Adrenal gland (tissue), 5 donors: ENCODE measurements at regions not wholly inside any gene's neighbourhood (a gene's known extent, or its start where the extent isn't known, plus 50 kb on each side); places are given as distances from the start of the nearest gene placed in this dataset.

Source experiments
- POLR2A ChIP-seq, 2 donors: fragments of 450-650 bp; IDR thresholded peaks; one replicate each; pipeline ENCODE4 v1.6.1; 2017; ENCODE audit warnings: antibody characterized with exemption in 2 of 2, mild to moderate bottlenecking in 2 of 2, moderate library complexity in 1 of 2
- TF ChIP-seq, protein P1 (sequence below), 6 experiments: fragments of 450-650 bp in 4 of 6; fragments of 200-600 bp in 2 of 6; sonication (generic) in 1 of 6; IDR thresholded peaks; 1 replicate in 5 of 6; 2 replicates in 1 of 6; pipeline versions ENCODE4 v1.5.1 to v1.8.0; 2016 to 2021; ENCODE audit warnings: antibody characterized with exemption in 6 of 6, mild to moderate bottlenecking in 2 of 6, moderate library complexity in 1 of 6
- donor health status: DM: no; HTN: no; CAD: no.

DNA sequence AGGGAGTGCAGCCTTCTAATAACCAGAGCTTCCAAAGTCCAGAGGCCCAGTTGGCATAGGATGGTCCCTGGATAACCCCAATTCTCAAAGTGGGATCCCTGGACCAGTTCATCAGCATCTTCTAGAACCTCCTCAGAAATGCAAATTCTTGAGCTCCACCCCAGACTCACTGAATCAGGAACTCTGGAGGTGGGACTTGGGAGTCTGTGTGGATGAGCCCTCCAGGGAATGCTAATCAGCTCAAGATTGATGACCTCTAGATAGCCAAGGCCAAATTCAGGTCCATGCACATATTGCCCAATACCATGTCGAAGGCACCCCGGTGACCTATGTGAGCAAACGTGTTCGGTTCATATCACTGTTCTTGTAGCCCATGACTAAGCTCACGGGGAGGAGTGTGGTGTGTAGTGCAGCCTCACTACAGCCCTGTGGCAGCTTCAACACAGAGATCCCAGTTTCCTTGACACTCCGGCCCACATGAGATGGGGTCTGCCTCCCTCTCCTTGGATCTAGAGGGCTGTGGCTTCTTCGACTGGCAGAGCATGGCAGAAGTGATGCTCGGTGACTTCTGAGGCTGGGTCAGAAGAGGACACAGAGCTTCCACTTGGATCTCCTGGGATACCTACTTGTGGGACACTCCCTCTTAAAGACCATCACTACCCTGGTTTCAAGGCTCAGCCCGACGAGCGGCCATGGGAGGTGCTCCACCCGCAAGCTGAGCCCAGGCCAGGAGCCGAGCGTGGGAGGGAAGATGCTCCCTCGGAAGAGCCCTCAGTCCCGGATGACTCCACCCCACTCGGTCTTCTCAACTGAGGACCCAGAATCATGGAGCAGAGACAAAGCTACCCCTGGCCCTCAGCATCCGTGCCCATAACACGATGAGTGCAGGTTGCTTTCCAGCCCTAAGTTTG, 151.1 kb upstream of the CST7 start:
- TF ChIP-seq, protein P1, sequence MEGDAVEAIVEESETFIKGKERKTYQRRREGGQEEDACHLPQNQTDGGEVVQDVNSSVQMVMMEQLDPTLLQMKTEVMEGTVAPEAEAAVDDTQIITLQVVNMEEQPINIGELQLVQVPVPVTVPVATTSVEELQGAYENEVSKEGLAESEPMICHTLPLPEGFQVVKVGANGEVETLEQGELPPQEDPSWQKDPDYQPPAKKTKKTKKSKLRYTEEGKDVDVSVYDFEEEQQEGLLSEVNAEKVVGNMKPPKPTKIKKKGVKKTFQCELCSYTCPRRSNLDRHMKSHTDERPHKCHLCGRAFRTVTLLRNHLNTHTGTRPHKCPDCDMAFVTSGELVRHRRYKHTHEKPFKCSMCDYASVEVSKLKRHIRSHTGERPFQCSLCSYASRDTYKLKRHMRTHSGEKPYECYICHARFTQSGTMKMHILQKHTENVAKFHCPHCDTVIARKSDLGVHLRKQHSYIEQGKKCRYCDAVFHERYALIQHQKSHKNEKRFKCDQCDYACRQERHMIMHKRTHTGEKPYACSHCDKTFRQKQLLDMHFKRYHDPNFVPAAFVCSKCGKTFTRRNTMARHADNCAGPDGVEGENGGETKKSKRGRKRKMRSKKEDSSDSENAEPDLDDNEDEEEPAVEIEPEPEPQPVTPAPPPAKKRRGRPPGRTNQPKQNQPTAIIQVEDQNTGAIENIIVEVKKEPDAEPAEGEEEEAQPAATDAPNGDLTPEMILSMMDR (IDR thresholded peaks at IDR 0.05) = no peak
- no peak for TF ChIP-seq POLR2A (IDR thresholded peaks at IDR 0.05)
